ENCODE measurements at regions not wholly inside any gene's neighbourhood (a gene's known extent, or its start where the extent isn't known, plus 50 kb on each side); places are given as distances from the start of the nearest gene placed in this dataset.

DNA sequence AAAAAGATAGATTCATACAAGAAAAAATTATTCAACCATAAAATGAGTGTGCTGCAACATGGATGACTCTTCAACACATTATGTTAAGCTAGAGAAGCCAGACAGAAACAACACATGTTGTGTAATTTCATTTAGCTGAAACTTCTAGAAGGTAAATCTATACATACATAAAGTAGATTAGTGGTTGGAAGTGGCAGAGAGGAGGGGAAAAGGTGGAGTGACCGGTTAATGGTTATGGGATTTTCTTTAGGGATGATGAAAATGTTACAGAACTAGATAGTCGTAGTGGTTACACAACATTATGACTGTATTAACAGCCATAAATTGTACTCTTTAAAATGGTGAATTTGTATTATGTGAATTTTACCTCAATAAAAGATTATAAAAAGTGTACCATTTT is 304.1 kb upstream of the SLC35B3 start:
- no peak for DNase-seq
- Histone ChIP-seq H3K56ac (ENCODE audit: extremely low read depth, insufficient read depth, low read length) (no peak overlapping the region), H3K9me3 (ENCODE audit: control insufficient read depth, insufficient read depth, low read length) (peaks cover 4% of the 10 kb centered on the region), H2AFZ (replicated peaks; ENCODE audit: low read length, poor library complexity) (no peak overlapping the region), H2AK9ac (replicated peaks; ENCODE audit: low read depth, low read length, poor library complexity) (no peak overlapping the region), H3K4me2 (ENCODE audit: low read depth, low read length) (no peak overlapping the region), H3K27ac (ENCODE audit: insufficient read depth, low read length) (no peak overlapping the region), H2AK5ac (ENCODE audit: low read depth, low read length) (no peak overlapping the region), H3K14ac (replicated peaks; ENCODE audit: low read depth, low read length) (no peak overlapping the region), H3K36me3 (ENCODE audit: control insufficient read depth, insufficient read depth, low read length) (no peaks in the 10 kb centered on the region), H3K79me1 (ENCODE audit: low read depth in 1 of 2, low read length in 2 of 2) (no peaks in the 10 kb centered on the region), H4K8ac (ENCODE audit: low read depth in 2 of 2, low read length in 2 of 2) (no peak overlapping the region), H2BK5ac (ENCODE audit: low read depth, low read length, poor library complexity, severe bottlenecking) (no peak overlapping the region), H4K20me1 (ENCODE audit: insufficient read depth, low read length) (no peaks in the 10 kb centered on the region), H3K4me3 (ENCODE audit: insufficient read depth, low read depth, low read length) (no peak overlapping the region), H3K9ac (ENCODE audit: low read depth, low read length) (no peak overlapping the region), H3K27me3 (ENCODE audit: control insufficient read depth, insufficient read depth, low read length) (no peaks in the 10 kb centered on the region), H3K18ac (ENCODE audit: low read depth, low read length) (no peak overlapping the region), H2BK20ac (ENCODE audit: low read depth, low read length) (no peak overlapping the region), H3K23ac (ENCODE audit: low read depth, low read length) (no peak overlapping the region), H4K91ac (ENCODE audit: insufficient read depth, low read depth, low read length) (no peak overlapping the region), H4K5ac (ENCODE audit: low read depth, low read length) (no peak overlapping the region), H2BK120ac (ENCODE audit: low read depth, low read length) (no peak overlapping the region), H3K9me1 (ENCODE audit: insufficient read depth, low read length) (no peaks in the 10 kb centered on the region), H2BK15ac (ENCODE audit: low read depth, low read length) (no peak overlapping the region), H3K4me1 (ENCODE audit: control insufficient read depth, insufficient read depth, low read length) (no peaks in the 10 kb centered on the region), H3K4ac (ENCODE audit: low read depth, low read length) (no peak overlapping the region)
- intact Hi-C loops (cut with micrococcal nuclease), result no loop called here
- TF ChIP-seq POLR2A (IDR thresholded peaks at IDR 0.05; ENCODE audit: low read depth, low read length) (no peak), CHD1 (IDR thresholded peaks at IDR 0.05; ENCODE audit: low read depth, low read length) (no peak), NFE2L2 (IDR thresholded peaks at IDR 0.05; ENCODE audit: low read depth, low read length) (no peak), USF2 (IDR thresholded peaks at IDR 0.05; ENCODE audit: low read depth, low read length) (no peak), BHLHE40 (IDR thresholded peaks at IDR 0.05; ENCODE audit: low read depth, low read length) (no peak), RAD21 (IDR thresholded peaks at IDR 0.05; ENCODE audit: low read length) (no peak), RFX5 (IDR thresholded peaks at IDR 0.05; ENCODE audit: low read depth, low read length) (no peak), FOS (IDR thresholded peaks at IDR 0.05; ENCODE audit: low read depth, low read length) (no peak), CEBPB (IDR thresholded peaks at IDR 0.05; ENCODE audit: low read depth, low read length) (no peak), MAZ (IDR thresholded peaks at IDR 0.05; ENCODE audit: borderline replicate concordance, low read depth, low read length) (no peak), MXI1 (IDR thresholded peaks at IDR 0.05; ENCODE audit: borderline replicate concordance, low read depth, low read length) (no peak), MAFK (IDR thresholded peaks at IDR 0.05; ENCODE audit: low read depth, low read length) (no peak), SMC3 (IDR thresholded peaks at IDR 0.05; ENCODE audit: low read depth, low read length) (no peak)
- TF ChIP-seq, protein P1, sequence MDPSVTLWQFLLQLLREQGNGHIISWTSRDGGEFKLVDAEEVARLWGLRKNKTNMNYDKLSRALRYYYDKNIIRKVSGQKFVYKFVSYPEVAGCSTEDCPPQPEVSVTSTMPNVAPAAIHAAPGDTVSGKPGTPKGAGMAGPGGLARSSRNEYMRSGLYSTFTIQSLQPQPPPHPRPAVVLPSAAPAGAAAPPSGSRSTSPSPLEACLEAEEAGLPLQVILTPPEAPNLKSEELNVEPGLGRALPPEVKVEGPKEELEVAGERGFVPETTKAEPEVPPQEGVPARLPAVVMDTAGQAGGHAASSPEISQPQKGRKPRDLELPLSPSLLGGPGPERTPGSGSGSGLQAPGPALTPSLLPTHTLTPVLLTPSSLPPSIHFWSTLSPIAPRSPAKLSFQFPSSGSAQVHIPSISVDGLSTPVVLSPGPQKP (IDR thresholded peaks at IDR 0.05; ENCODE audit: borderline replicate concordance, low read depth, low read length), result no peak
- no CpG with 5 or more reads among the region's 2 CpGs for WGBS, 2 experiments (ENCODE audit: extremely low coverage in 2 of 2, insufficient read length in 1 of 2)
- dilution Hi-C loops (cut with HindIII; ENCODE audit: low sequenced_read_pairs, unreplicated experiment), result no loop called here
- in situ Hi-C loops (cut with MboI; ENCODE audit: low sequenced_read_pairs), result no loop called here
- ATAC-seq (ENCODE audit: low read depth), result no peak
- ChIA-PET POLR2A (ENCODE audit: unreplicated experiment) (no interaction called here), CTCF (no interaction called here)
- BruUV-seq (replicated peaks), result no TSS peak
